DMS 273 (cell line): ENCODE measurements at regions not wholly inside any gene's neighbourhood (a gene's known extent, or its start where the extent isn't known, plus 50 kb on each side); places are given as distances from the start of the nearest gene placed in this dataset.
"Not testable (repeated sequence)": the region's sequence is repeated elsewhere in the genome, so short reads cannot be mapped to it uniquely, and the experiment has no call there.

Experiments used
- DNase-seq: peaks from one replicate; lab custom pipeline; 2025; ENCODE audit not compliant: unreplicated experiment; lab: John Stamatoyannopoulos, UW

DNA sequence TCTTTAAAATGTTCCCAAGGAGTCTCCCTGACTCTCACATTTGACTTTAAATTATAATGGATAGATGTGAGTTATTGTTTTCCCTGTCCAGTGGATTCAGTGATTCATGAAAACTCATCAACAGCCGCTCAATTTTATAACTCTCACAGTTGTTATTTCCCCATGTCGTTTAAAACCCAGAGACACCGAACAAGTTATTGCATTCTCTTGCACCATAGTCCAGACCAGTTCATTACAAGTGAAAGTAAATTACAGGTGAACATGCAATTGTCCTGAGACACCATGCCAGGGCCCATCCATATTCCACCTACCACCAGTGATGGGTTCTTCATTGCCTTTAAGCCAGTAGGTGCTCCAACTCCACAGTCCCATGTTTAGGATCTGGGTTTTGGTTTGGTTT is 85.7 kb upstream of the CMKLR1 start:
- DNase-seq: no peak

DNA sequence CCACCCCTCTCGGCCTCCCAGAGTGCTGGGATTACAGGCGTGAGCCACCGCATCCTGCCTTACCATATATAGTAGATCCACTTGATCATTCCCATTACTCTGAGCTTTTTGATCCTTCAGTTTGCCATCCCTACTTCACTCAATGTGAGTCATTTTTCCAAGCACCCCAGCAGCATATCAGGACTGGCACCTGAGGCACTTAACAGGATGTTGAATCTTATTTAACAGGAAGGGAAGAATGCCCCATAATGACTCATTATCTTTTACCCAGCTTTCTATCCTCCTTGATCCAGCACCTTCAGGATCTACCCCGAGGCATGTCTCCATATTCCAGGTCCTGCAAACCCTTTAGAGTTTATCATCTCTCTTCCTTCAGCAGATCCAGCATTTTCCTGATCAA is 84.9 kb upstream of the CMKLR1 start:
- no peak for DNase-seq

DNA sequence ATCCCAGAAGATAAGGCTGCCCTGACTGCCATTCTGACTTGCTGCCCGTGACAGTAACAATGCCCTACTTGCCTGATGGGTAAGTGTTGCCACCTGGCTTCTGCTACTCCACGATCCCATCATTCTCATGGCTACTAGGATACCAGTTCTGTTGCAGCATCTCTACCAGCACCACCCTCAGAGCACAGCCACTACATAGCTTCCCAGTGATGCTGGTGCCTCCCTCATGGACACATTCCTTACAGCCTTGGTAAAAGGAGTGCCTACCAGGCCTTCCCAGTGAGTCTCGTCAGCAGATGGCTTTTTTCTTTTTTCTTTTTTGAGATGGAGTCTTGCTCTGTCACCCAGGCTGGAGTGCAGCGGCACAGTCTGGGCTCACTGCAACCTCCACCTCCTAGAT is 84.4 kb upstream of the CMKLR1 start:
- DNase-seq: no peak

DNA sequence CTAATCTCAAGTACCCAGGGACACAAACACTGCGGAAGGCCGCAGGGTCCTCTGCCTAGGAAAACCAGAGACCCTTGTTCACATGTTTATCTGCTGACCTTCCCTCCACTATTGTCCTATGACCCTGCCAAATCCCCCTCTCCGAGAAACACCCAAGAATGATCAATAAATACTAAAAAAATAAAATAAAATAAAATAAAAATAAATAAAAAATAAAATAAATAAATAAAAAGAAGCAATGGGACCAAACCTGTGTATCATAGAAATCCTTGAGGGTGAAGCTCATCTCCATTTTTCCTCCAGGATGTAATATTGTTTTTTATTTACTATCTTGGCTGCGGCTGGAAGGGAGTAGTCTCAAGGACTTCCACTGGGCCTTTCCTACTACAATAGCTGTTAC is 82.0 kb upstream of the CMKLR1 start:
- not testable (repeated sequence) for DNase-seq

DNA sequence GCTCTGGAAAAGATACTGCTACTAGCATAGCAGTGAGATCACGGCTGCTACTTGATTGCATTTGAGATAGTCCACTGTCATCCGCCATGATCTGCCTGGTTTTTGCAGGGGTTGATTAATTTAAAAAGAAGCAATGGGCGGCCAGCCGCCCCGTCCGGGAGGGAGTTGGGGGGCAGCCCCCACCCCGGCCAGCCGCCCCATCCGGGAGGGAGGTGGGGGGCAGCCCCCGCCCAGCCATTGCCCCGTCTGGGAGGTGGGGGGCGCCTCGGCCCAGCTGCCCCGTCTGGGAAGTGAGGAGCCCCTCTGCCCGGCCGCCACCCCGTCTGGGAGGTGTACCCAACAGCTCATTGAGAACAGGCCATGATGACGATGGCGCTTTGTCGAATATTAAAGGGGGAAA is 81.3 kb upstream of the CMKLR1 start:
- DNase-seq: not testable (repeated sequence)

DNA sequence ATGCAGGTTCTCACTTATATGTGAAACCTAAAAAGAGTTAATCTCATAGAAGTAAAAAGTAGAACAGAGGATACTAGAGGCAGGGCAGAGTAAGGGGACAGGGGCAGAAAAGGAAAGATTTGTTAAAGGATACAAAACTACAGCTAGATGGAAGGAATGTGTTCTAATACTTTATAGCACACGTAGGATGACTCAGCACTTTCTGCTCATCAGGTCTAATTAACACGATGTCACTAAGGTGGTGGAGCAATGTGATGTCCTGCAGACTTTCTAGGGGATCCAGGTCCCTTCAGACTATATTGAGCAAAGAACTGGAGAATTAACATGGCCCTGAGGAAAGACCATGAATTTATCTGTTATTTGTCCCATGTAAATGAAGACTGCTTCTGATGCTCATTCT is 80.8 kb upstream of the CMKLR1 start:
- DNase-seq: no peak

DNA sequence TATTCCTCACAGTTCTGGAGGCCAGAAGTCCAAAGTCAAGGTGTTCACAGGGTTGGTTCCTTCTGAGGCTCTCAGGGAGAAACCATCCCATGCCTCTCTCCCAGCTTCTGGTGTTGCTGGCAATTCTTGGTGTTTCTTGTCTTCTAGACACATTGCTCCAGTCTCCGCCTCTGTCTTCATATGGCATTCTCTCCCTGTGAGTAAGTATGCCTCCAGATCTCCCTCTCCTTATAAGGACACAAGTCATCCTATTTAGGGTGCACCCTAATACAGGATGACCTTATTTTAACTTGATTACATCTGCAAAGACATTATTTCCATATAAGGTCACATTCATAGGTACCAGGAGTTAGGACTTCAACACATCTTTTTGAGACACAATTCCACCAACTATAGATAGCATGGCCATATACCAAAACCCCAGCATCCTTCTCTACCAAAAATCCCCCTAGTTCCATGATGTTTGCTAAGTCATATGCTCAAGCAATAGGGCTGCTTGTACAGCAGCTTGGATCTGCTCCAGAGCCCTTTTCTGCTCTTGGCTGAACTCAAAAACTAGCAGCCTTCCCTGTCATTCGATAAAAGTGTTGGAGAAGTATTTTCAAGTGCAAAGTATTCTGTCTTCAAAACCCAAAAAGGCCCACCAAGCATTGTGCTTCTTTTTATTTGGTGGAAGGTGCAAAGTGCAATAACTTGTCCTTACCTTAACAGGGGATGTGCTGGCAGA is 79.2 kb upstream of the CMKLR1 start:
- no peak for DNase-seq

DNA sequence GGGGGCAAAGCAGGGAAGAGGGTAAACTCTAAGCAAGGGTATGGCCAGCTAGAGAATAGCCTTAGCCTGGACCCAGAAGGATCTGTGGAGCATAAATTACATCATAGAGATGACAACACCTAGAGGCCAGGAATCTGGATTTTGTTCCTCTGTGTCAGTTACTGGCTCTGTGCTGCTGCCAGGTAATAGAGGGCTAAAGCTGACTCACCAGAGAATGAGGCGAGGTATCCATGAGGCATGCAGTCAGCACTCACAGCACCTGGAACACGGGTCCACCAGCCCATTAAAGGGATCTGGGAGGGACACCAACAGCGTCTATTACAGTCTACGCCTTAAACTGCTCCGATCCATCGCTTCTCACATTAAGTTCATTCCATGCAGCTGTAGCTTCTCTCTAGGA is 74.9 kb upstream of the CMKLR1 start:
- no peak for DNase-seq

DNA sequence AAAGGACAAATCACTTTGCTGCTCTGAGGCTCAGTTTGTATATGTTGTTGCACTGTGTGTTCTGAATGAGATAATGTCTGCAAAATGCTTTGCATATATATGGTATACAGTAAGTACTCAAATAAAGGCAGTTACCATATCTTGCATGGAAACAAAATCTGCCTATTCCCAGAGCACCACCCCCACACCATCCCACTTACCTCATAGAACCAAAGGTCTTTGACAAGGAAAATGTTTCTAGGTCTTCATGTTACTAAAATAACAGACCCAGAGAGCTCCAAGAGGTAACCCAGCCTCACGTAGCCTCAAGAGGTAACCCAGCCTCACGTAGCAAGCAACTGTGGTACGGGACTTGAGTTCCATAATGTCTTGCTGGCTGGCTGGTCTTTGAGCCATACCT is 71.6 kb upstream of the CMKLR1 start:
- no peak for DNase-seq

DNA sequence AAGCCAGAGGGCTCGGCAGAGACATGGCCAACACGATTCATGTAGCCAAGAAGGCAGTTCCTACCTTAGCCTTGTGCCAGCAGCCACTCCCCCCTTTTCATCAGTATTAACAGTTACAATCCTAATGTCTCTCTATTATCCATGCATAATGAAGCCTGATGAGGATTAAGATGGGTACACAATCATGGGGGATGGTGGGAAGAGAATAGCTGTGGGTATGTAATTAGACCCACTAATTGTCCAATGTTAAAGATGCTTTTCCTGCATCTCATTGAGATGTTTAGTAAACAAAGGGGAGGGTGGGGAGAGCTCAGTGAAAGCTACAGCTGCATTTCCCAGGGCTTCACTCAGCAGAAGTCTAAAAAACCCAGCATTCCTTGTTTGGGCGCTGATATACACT is 70.4 kb upstream of the CMKLR1 start:
- no peak for DNase-seq

DNA sequence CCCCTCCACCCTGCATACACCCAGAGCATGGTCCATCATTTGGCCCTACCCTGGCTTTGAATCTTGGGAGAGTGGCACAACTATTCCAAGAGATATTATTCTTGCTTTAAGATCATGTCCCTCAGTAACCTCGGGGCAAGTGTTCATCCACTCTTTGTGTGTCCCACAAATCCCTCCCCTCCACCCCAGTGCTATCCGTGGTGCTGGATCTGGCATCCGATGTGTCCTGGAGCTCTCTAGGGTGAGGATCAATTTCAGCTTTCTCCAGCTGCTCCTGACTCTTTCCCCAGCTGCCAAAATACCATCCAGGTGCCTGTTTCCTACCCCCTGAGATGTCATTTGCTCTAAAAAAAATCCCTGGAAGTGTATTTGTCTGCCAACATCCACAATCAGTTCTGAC is 64.8 kb upstream of the CMKLR1 start:
- DNase-seq: peak; percentile 44

DNA sequence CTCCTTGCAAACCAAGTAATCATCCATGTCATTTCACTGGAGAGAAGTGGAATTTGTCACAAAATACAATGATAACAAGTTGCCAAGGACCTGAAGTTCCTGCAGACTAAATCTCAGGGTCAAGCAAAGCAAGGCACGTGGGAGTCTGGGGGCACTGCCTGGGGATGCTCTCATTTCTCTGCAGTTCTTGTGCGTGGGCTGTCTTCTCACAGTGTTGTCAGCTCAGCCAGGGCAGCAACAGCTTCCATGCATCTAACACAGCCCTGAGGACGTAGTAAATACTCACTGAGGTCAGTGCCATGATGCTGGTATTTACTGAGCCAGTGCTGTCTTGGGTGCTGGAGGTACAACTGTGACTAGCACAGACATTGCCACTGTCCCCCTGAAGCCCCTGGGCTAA is 62.9 kb upstream of the CMKLR1 start:
- no peak for DNase-seq

DNA sequence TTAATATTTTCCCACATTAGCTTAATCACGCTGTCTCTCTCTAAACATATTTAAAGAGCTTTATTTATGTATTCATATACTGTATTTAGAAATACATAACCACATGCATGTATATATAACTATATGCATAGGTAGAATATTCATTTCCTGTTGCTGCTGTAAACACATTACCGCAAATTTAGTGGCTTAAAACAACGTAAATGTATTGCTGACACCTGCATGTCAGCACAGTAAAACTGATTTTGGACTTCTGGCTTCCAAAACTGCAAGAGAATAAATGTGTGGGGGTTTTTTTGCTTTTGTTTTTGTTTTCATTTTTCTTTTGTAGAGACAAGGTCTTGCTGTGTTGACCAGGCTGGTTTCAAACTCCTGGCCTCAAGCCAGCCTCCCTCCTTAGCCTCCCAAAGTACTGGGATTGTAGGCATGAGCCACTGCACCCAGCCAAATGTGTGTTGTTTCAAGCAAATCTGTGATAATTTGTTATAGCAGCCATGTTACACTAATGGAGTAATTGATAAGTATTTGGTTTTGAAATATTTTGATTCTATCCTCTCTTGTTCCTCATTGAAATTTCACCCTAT is 61.9 kb upstream of the CMKLR1 start:
- DNase-seq: no peak

DNA sequence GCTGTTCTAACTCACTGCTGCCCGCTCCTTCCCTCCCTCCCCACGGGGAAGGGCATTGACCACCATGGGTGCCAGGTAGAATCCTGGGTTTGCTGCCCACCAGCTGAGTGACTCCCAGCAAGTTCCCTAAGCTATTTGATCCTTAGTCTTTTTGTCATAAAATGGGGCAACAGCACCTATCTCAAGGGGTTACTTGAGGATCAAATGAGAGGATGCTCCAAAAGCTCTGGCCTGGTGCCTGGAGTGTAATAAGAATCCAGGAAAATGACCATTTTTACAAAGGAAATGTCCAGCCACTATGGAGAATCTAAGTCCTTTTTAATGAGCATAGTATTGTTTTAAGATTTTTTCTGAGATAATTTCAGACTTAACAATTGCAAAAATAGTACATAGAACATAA is 61.4 kb upstream of the CMKLR1 start:
- peak; percentile 17 for DNase-seq

DNA sequence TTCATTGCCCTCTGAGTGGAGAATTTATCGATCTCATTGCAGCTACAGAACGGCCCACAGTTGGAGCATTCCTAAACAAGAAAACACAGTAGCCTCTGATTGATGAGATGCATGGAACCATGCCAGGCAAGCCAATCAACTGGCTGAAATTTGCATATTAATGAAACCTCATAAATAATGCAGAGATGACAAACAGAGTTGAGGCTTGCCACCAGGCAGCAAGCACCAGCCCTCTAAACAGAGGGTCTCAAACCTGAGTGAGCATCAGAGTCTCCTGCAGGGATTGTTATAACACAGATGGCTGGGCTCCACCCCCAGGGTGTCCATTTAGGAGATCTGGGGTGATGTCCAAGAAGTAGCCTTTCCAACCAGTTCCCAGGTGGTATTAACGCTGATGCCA is 60.9 kb upstream of the CMKLR1 start:
- peak; percentile 61 for DNase-seq

DNA sequence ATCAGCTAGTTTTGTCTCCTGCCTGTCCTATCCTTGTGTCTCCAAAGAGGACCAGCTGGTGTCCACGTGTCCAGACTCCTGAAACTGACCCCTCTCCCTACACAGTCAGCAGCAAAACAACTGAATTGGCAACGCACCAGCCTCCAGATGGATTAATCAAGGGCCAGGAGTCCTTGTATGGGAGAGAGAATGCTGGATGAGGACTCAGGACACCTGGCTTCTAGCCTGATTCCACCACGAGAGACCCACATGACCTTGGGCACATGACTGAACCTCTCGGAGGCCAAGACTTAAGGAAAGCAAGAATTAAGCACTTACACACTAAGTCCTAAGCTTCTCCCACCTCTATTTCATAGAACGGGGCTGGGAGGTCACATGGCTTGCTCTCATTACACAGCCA is 60.4 kb upstream of the CMKLR1 start:
- DNase-seq: peak; percentile 83

DNA sequence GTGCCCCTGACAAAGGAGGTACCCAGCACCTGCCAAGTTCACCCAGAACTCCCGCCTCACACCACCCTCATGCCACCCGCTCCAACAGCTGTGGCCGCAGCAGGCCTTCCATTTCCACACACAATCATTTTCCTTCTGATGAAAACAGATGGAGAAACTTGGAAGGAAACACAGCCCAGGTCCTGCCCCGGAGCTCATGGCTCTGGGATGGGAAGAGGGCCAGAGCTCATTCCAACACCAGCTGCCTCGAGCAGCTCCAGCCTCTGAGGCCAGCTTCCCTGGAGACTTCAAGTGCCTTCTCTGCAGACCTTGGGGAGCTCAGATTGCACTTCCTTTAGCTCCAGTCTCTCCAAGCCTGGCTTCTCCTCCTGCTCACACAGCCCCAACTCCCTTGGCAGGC is 55.1 kb upstream of the CMKLR1 start:
- peak; percentile 97 for DNase-seq

DNA sequence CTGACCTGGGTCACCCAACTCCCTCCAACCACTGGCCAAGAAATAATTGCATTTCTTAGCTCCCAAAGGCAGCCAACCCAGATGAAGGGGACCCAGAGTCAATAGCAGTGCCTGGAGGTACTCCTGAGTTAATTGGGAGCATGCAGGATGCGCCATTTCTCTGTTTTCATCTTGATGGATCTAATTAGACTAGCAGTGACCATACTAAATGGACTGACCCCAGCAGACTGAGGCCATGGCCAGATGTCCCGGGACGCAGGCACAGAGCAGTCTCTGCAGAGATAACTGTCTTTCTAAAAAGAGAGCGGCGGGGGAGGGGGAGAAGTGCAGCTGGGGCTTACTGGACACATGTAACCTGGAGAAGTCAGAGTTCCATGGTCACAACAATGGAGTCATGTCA is 53.2 kb upstream of the CMKLR1 start:
- DNase-seq: no peak

DNA sequence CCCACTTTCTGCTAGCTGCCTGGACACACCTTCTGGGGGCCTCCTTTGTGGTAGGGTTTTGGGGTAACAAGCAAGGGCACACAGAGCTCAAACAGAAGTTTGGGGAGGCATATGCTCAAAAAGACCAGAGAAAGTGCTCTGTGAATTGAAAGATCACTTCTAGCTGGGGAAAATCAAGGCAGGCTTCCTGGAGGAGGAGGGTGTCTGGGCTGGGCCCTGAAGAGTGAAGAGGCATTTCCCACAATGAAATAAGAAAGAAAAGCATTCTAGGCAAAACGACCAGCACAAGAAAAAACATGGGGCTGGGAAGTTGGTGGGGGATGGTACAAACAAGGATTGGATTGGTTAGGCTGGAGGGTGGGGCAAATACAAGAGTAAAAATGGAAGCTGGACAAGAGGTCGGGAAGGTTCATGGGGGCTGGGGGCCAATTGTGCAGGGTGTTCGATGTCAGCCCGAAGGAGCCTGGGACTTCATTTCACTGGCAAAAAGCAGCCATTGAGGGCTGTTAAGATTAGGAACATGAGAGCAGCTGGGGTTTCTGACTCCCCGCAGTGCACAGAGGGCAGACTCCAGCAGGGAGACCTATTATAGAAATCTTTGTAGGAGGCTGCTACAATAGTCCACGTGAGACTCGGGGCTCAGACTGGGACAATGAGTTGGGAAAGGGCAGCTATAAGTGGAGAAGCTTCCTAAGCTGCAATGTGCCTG is 51.5 kb upstream of the CMKLR1 start:
- DNase-seq: peak; percentile 85

DNA sequence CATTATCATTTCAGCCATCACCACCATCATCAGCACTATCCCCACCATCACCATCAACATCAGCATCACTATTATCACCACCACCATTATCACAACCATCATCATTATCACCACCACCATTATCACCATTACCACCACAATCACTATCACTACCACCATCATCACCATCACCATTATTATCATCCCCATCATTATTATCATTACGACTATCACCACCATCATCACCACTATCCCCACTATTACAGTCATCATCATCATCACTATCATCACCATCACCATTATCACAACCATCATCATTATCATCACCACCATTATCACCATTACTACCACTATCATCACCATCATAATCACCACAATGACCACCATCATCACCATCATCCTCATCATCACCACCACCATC is 50.4 kb upstream of the CMKLR1 start:
- no peak for DNase-seq
